ENCODE measurements at regions not wholly inside any gene's neighbourhood (a gene's known extent, or its start where the extent isn't known, plus 50 kb on each side); places are given as distances from the start of the nearest gene placed in this dataset.
"Not testable (repeated sequence)": the region's sequence is repeated elsewhere in the genome, so short reads cannot be mapped to it uniquely, and the experiment has no call there.

GRCh38 chr17:77037943-77038342, 102.8 kb upstream of the SEC14L1 start:
- DNase-seq (ENCODE audit: low read depth in 2 of 2), result no peak

GRCh38 chr17:77038884-77039555, 101.7 kb upstream of the SEC14L1 start:
- DNase-seq (ENCODE audit: low read depth in 2 of 2), result no peak

GRCh38 chr17:77042476-77043231, 98.1 kb upstream of the SEC14L1 start:
- DNase-seq (ENCODE audit: low read depth in 2 of 2), result no peak

GRCh38 chr17:77045441-77046041, 95.2 kb upstream of the SEC14L1 start:
- DNase-seq (ENCODE audit: low read depth in 2 of 2), result no peak

- DNase-seq (ENCODE audit: low read depth in 2 of 2), result no peak
These were observed 91.3 kb upstream of the SEC14L1 start for GRCh38 chr17:77049440-77049839.

GRCh38 chr17:77050901-77051300, 89.9 kb upstream of the SEC14L1 start:
- not testable (repeated sequence) for DNase-seq (ENCODE audit: low read depth in 2 of 2)

GRCh38 chr17:77054936-77055335, 85.8 kb upstream of the SEC14L1 start:
- DNase-seq (ENCODE audit: low read depth in 2 of 2), result no peak

GRCh38 chr17:77055453-77055852, 85.3 kb upstream of the SEC14L1 start:
- DNase-seq (ENCODE audit: low read depth in 2 of 2), result no peak

GRCh38 chr17:77058016-77058415, 82.8 kb upstream of the SEC14L1 start:
- no peak for DNase-seq (ENCODE audit: low read depth in 2 of 2)

GRCh38 chr17:77061669-77062068, 79.1 kb upstream of the SEC14L1 start:
- DNase-seq (ENCODE audit: low read depth in 2 of 2), result no peak

- DNase-seq (ENCODE audit: low read depth in 2 of 2), result no peak
These were observed 76.2 kb upstream of the SEC14L1 start for GRCh38 chr17:77064598-77064997.

GRCh38 chr17:77066165-77066564, 74.6 kb upstream of the SEC14L1 start:
- no peak for DNase-seq (ENCODE audit: low read depth in 2 of 2)

GRCh38 chr17:77066726-77067409, 73.9 kb upstream of the SEC14L1 start:
- DNase-seq (ENCODE audit: low read depth in 2 of 2), result peak in 1 of 2 donors; percentile 27

- DNase-seq (ENCODE audit: low read depth in 2 of 2), result no peak
These were observed 71.9 kb upstream of the SEC14L1 start for GRCh38 chr17:77068915-77069314.

- DNase-seq (ENCODE audit: low read depth in 2 of 2), result no peak
These were observed 69.9 kb upstream of the SEC14L1 start for GRCh38 chr17:77070888-77071279.

- no peak for DNase-seq (ENCODE audit: low read depth in 2 of 2)
These were observed 68.8 kb upstream of the SEC14L1 start for GRCh38 chr17:77071925-77072490.

- no peak for DNase-seq (ENCODE audit: low read depth in 2 of 2)
These were observed 68.1 kb upstream of the SEC14L1 start for GRCh38 chr17:77072670-77073069.

GRCh38 chr17:77074681-77075080, 66.1 kb upstream of the SEC14L1 start:
- no peak for DNase-seq (ENCODE audit: low read depth in 2 of 2)

- DNase-seq (ENCODE audit: low read depth in 2 of 2), result no peak
These were observed 64.5 kb upstream of the SEC14L1 start for GRCh38 chr17:77076124-77076830.

GRCh38 chr17:77083531-77083930, 57.2 kb upstream of the SEC14L1 start:
- DNase-seq (ENCODE audit: low read depth in 2 of 2), result no peak

- DNase-seq (ENCODE audit: low read depth in 2 of 2), result no peak
These were observed 54.8 kb upstream of the SEC14L1 start for GRCh38 chr17:77085926-77086432.

Data from activated CD4-positive, alpha-beta T cell treated with anti-CD3 and anti-CD28 coated beads for 24 hours (primary cell).